ENCODE measurements at regions not wholly inside any gene's neighbourhood (a gene's known extent, or its start where the extent isn't known, plus 50 kb on each side); places are given as distances from the start of the nearest gene placed in this dataset.

GRCh38 chr6:49225471-49225870 is 237.6 kb downstream of the MMUT start:
- Histone ChIP-seq H3K4me2 (ENCODE audit: low read length) (no peak overlapping the region), H3K4me1 (ENCODE audit: control insufficient read depth in 1 of 2, insufficient read depth in 2 of 2, low read length in 2 of 2) (no peaks in the 10 kb centered on the region), H3K79me2 (ENCODE audit: insufficient read depth, low read length) (no peaks in the 10 kb centered on the region), H3K9ac (ENCODE audit: low read length) (no peak overlapping the region), H3K27me3 (ENCODE audit: insufficient read depth, low read length) (no peaks in the 10 kb centered on the region), H3K36me3 (ENCODE audit: control insufficient read depth in 1 of 2, insufficient read depth in 2 of 2, low read length in 2 of 2) (no peaks in the 10 kb centered on the region), H3K9me2 (ENCODE audit: insufficient read depth) (no peaks in the 10 kb centered on the region), H3K27ac (ENCODE audit: low read depth, low read length) (no peak overlapping the region), H3K9me3 (ENCODE audit: control insufficient read depth in 1 of 2, insufficient read depth in 1 of 2, low read depth in 1 of 2, low read length in 2 of 2) (no peaks in the 10 kb centered on the region), H4K20me1 (ENCODE audit: insufficient read depth) (no peaks in the 10 kb centered on the region), H2AFZ (ENCODE audit: low read depth, low read length, poor library complexity, severe bottlenecking) (no peak overlapping the region), H3K4me3 (replicated peaks in 1 of 2; ENCODE audit: low read depth in 1 of 2, low read length in 2 of 2) (no peak overlapping the region)
- intact Hi-C loops (cut with micrococcal nuclease), result no loop called here
- DNase-seq (ENCODE audit: low read depth, low spot score), result no peak
- no peak for TF ChIP-seq JUND (IDR thresholded peaks at IDR 0.05)
- no peak for TF ChIP-seq POLR2A (IDR thresholded peaks at IDR 0.05; ENCODE audit: borderline replicate concordance, extremely low read depth, insufficient read depth, insufficient read length)
- no peak for TF ChIP-seq ZFX (IDR thresholded peaks at IDR 0.05)
- BruUV-seq (replicated peaks), result no TSS peak
- ATAC-seq, result no peak
- ChIA-PET CTCF (no interaction called here), POLR2A (no interaction called here), RAD21 (ENCODE audit: low non-redundant PET in 1 of 2, low total read pairs in 2 of 2, uncharacterized antibody in 2 of 2, unreplicated experiment in 2 of 2) (no interaction called here)

GRCh38 chr6:49220293-49220692 is 242.8 kb downstream of the MMUT start:
- Histone ChIP-seq H3K9me3 (ENCODE audit: control insufficient read depth in 1 of 2, insufficient read depth in 1 of 2, low read depth in 1 of 2, low read length in 2 of 2) (peaks cover 0 to 4% of the 10 kb centered on the region in 2 experiments; a peak in 2 of 4 replicates), H3K9me2 (ENCODE audit: insufficient read depth) (no peaks in the 10 kb centered on the region), H3K79me2 (ENCODE audit: insufficient read depth, low read length) (no peaks in the 10 kb centered on the region), H3K9ac (ENCODE audit: low read length) (no peak overlapping the region), H3K27me3 (ENCODE audit: insufficient read depth, low read length) (no peaks in the 10 kb centered on the region), H4K20me1 (ENCODE audit: insufficient read depth) (no peaks in the 10 kb centered on the region), H3K4me1 (ENCODE audit: control insufficient read depth in 1 of 2, insufficient read depth in 2 of 2, low read length in 2 of 2) (no peaks in the 10 kb centered on the region), H2AFZ (ENCODE audit: low read depth, low read length, poor library complexity, severe bottlenecking) (no peak overlapping the region), H3K27ac (ENCODE audit: low read depth, low read length) (no peak overlapping the region), H3K4me2 (ENCODE audit: low read length) (no peak overlapping the region), H3K4me3 (replicated peaks in 1 of 2; ENCODE audit: low read depth in 1 of 2, low read length in 2 of 2) (no peak overlapping the region), H3K36me3 (ENCODE audit: control insufficient read depth in 1 of 2, insufficient read depth in 2 of 2, low read length in 2 of 2) (no peaks in the 10 kb centered on the region)
- ChIA-PET POLR2A (no interaction called here), CTCF (no interaction called here), RAD21 (ENCODE audit: low non-redundant PET in 1 of 2, low total read pairs in 2 of 2, uncharacterized antibody in 2 of 2, unreplicated experiment in 2 of 2) (no interaction called here)
- intact Hi-C loops (cut with micrococcal nuclease), result no loop called here
- BruUV-seq (replicated peaks), result no TSS peak
- no peak for ATAC-seq
- no peak for DNase-seq (ENCODE audit: low read depth, low spot score)
- TF ChIP-seq SRF (IDR thresholded peaks at IDR 0.05; ENCODE audit: low read depth), result no peak
- TF ChIP-seq CEBPB (IDR thresholded peaks at IDR 0.05; ENCODE audit: low read depth), result no peak
- TF ChIP-seq CTCF (IDR thresholded peaks at IDR 0.05 in 2 of 3, conservative IDR thresholded peaks at IDR 0.05 in 1 of 3; ENCODE audit: borderline replicate concordance in 1 of 3, insufficient read depth in 1 of 3, low read depth in 2 of 3, low read length in 2 of 3), result no peak
- TF ChIP-seq FOSL1 (IDR thresholded peaks at IDR 0.05; ENCODE audit: low read depth), result no peak
- no peak for TF ChIP-seq ELF1 (IDR thresholded peaks at IDR 0.05; ENCODE audit: borderline replicate concordance, low read depth)
- TF ChIP-seq, protein P1, sequence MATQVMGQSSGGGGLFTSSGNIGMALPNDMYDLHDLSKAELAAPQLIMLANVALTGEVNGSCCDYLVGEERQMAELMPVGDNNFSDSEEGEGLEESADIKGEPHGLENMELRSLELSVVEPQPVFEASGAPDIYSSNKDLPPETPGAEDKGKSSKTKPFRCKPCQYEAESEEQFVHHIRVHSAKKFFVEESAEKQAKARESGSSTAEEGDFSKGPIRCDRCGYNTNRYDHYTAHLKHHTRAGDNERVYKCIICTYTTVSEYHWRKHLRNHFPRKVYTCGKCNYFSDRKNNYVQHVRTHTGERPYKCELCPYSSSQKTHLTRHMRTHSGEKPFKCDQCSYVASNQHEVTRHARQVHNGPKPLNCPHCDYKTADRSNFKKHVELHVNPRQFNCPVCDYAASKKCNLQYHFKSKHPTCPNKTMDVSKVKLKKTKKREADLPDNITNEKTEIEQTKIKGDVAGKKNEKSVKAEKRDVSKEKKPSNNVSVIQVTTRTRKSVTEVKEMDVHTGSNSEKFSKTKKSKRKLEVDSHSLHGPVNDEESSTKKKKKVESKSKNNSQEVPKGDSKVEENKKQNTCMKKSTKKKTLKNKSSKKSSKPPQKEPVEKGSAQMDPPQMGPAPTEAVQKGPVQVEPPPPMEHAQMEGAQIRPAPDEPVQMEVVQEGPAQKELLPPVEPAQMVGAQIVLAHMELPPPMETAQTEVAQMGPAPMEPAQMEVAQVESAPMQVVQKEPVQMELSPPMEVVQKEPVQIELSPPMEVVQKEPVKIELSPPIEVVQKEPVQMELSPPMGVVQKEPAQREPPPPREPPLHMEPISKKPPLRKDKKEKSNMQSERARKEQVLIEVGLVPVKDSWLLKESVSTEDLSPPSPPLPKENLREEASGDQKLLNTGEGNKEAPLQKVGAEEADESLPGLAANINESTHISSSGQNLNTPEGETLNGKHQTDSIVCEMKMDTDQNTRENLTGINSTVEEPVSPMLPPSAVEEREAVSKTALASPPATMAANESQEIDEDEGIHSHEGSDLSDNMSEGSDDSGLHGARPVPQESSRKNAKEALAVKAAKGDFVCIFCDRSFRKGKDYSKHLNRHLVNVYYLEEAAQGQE (IDR thresholded peaks at IDR 0.05; ENCODE audit: low read depth), result no peak
- no peak for TF ChIP-seq JUND (IDR thresholded peaks at IDR 0.05)
- TF ChIP-seq, protein P2, sequence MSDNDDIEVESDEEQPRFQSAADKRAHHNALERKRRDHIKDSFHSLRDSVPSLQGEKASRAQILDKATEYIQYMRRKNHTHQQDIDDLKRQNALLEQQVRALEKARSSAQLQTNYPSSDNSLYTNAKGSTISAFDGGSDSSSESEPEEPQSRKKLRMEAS (IDR thresholded peaks at IDR 0.05), result no peak
- no peak for TF ChIP-seq TCF7L2 (IDR thresholded peaks at IDR 0.05; ENCODE audit: borderline replicate concordance, extremely low read depth, insufficient read depth, insufficient read length)
- TF ChIP-seq ATF3 (IDR thresholded peaks at IDR 0.05), result no peak
- no peak for TF ChIP-seq EZH2 (IDR thresholded peaks at IDR 0.05)
- no peak for TF ChIP-seq EGR1 (IDR thresholded peaks at IDR 0.05; ENCODE audit: low read depth)
- TF ChIP-seq RAD21 (IDR thresholded peaks at IDR 0.05; ENCODE audit: low read depth), result no peak
- no peak for TF ChIP-seq SIN3A (IDR thresholded peaks at IDR 0.05; ENCODE audit: low read depth)
- TF ChIP-seq EZH2phosphoT487 (IDR thresholded peaks at IDR 0.05; ENCODE audit: borderline replicate concordance), result no peak
- TF ChIP-seq YY1 (IDR thresholded peaks at IDR 0.05; ENCODE audit: extremely low read depth, insufficient replicate concordance, low read depth, low read length), result no peak
- no peak for TF ChIP-seq POLR2A (IDR thresholded peaks at IDR 0.05; ENCODE audit: borderline replicate concordance, extremely low read depth, insufficient read depth, insufficient read length)
